ENCODE measurements at regions not wholly inside any gene's neighbourhood (a gene's known extent, or its start where the extent isn't known, plus 50 kb on each side); places are given as distances from the start of the nearest gene placed in this dataset.
"Not testable (repeated sequence)": the region's sequence is repeated elsewhere in the genome, so short reads cannot be mapped to it uniquely, and the experiment has no call there.

GRCh38 chr13:48819376-48819775, 156.3 kb upstream of the FNDC3A start:
- no peak overlapping the region for H3K27ac ChIP-seq

GRCh38 chr13:48819899-48820298, 155.8 kb upstream of the FNDC3A start:
- TF ChIP-seq ZFX (IDR thresholded peaks at IDR 0.05; ENCODE audit: borderline replicate concordance) (no peak), CTCF (IDR thresholded peaks at IDR 0.05) (no peak)
- H3K27ac ChIP-seq: no peak overlapping the region

More at GRCh38 chr13:48819376-48819775, 156.3 kb upstream of the FNDC3A start:
- TF ChIP-seq CTCF (IDR thresholded peaks at IDR 0.05) (no peak), ZFX (IDR thresholded peaks at IDR 0.05; ENCODE audit: borderline replicate concordance) (no peak)

- not testable (repeated sequence) for H3K27ac ChIP-seq
Observed at GRCh38 chr13:48823526-48823925, 152.2 kb upstream of the FNDC3A start.

- no peak overlapping the region for H3K27ac ChIP-seq
- TF ChIP-seq ZFX (IDR thresholded peaks at IDR 0.05; ENCODE audit: borderline replicate concordance) (no peak), CTCF (IDR thresholded peaks at IDR 0.05) (no peak)
Observed at GRCh38 chr13:48826039-48826438, 149.7 kb upstream of the FNDC3A start.

GRCh38 chr13:48826922-48827454, 148.7 kb upstream of the FNDC3A start:
- H3K27ac ChIP-seq: not testable (repeated sequence)

GRCh38 chr13:48827709-48828108, 148.0 kb upstream of the FNDC3A start:
- no peak for TF ChIP-seq ZFX (IDR thresholded peaks at IDR 0.05; ENCODE audit: borderline replicate concordance)
- no peak for TF ChIP-seq CTCF (IDR thresholded peaks at IDR 0.05)
- no peak overlapping the region for H3K27ac ChIP-seq

- H3K27ac ChIP-seq: no peak overlapping the region
- TF ChIP-seq ZFX (IDR thresholded peaks at IDR 0.05; ENCODE audit: borderline replicate concordance): no peak
- TF ChIP-seq CTCF (IDR thresholded peaks at IDR 0.05): no peak
Observed at GRCh38 chr13:48828962-48829411, 146.7 kb upstream of the FNDC3A start.

GRCh38 chr13:48829536-48829935, 146.2 kb upstream of the FNDC3A start:
- no peak overlapping the region for H3K27ac ChIP-seq
- TF ChIP-seq CTCF (IDR thresholded peaks at IDR 0.05) (no peak), ZFX (IDR thresholded peaks at IDR 0.05; ENCODE audit: borderline replicate concordance) (no peak)

Data from 22Rv1 (cell line).